KG1 (cell line): ENCODE measurements at regions not wholly inside any gene's neighbourhood (a gene's known extent, or its start where the extent isn't known, plus 50 kb on each side); places are given as distances from the start of the nearest gene placed in this dataset.

ENCODE experiments used
- DNase-seq: peaks from one replicate; lab custom pipeline; 2025; lab: John Stamatoyannopoulos, UW

DNA sequence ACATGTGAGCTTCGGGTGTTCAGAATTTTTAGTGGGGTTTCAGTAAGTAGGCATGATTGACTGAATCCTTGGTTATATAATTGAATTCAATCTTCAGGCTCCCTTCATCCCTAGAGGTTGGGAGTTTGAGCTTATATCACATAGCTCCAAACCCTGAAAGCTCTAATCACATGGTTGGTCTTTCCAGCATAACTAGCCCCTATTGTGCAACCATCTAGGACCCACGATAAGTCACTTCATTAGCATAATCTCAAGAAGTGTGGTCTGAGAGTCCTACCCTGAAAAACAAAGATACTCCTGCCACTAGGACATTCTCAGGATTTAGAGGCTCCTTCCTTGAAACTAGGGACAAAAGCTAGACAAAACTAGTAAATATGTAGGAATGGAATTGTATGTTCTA is 348.9 kb upstream of the CBLB start:
- no peak for DNase-seq

DNA sequence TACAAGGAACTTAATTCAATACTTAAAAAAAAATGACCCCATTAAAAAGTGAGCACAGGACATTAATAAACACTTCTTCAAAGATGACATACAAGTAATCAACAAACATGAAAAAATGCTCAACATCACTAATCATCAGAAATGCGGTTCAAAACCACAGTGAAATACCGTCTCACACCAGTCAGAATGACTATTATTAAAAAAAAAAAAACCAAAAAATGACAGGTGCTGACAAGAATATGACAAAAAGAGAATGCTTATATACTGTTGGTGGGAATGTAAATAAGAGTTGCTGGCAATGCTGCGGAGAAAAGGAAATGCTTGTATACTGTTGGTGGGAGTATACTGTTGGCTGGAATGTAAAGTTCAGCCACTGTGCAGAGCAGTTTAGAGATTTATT is 358.3 kb upstream of the CBLB start:
- no peak for DNase-seq

DNA sequence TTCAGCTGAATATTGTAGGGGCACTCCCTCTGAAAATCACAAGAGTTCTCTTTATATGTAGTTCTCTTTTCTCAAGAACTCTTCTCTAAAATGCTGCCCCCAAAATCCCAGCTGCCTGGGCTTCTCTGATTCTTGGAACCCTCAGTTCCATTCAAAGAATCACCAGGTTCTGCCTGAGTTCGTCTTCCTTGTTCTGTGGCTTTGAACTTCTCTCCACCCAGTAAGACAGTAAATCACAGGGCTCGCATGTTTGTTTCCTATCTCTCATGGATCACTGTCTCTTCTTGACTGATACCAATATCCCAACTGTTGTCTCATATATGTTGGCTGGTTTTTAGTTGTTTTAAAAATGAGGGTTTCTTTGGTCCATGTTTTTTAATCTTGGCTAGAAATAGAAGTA is 359.5 kb upstream of the CBLB start:
- DNase-seq = no peak

DNA sequence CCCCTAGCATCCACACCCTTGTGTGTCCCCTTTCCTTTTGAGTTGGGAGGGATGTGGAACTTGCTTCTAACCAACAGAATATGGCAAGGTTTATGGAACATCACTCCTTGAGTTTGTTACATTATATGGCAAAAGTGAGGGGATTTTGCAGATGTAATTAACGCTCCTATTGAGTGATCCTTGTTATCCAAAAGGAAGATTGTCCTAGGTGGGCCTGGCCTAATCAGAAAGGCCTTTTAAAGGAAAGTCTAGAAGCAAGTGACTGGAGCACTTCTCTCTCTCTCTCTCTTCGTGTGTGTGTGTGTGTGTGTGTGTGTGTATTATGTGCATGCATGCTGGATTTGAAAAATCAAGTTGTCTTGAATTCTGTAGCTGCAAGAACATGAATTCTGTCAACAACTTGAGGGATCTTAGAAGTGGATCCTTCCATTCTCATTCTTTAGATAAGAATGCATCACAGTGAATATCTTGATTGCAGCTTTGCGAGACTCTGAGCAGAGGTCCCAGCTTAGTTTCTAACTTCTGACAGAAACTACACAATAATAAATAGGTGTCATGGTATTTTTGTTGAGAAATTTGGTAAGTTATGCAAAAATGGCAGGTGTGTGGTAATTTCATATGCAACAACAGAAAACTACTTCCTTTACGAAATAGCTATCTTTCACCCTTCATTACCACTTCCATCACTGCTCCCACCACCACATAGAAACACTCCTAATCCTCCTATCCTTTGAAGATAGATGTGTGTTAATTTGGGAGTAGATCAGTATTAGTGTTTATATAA is 360.9 kb upstream of the CBLB start:
- DNase-seq = no peak

DNA sequence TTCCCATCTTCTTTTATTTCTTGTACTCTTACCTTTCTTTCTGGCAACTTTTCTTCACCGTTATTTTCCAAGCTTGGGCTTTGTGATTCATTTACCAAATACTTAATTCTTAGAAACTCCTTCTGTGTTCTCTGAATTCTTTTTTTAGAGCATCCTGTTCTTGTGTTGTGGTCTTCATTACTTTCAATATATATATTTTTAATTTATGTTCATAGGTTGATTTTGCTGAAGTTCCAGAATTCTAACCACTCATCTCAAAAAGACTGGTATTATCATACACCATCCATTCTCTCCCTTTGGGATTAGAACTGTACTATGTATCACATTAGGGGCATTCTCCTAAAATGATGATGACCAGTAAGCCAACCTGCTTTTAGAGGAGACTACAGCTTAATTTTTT is 362.3 kb upstream of the CBLB start:
- no peak for DNase-seq

DNA sequence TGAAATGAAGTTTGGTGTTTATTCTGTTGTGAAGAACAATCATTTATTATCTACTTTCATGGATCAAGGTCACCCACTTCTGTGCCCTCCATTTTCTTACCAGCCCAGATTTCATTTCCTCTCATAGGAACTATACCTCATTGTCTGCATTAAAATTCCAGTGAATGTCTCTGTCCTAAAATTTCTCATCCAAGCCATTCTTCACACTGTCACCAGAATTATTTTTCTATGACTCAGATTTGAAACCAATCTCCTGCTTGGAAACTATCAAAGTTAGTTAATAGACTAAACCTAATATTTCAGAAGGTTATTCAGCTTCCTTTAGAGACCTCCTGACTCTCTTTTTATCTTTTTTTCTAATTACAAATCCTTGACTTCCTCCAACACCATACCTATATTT is 364.1 kb upstream of the CBLB start:
- DNase-seq = no peak

DNA sequence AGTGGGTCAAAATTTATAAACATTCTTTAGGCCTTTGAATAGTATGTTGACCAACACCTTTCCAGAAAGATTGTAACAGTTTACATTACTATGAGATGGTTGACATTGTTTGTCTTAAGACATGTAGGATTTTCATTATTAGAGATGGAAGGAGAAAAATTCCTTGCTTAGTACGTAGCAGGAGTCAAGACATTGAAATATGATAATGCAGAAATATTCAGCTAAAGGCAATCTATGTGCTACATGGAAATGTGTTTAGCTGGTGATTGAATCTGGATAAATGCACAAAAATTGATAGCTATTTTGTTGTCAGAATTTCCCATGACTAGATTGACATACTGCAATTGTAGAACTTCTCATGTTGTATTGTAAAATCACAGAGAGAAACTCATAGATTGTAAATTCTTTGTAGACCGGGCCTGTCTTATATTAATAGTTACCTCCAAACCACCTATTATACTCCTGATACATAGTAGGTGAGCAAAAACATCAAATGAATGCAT is 370.4 kb upstream of the CBLB start:
- no peak for DNase-seq

DNA sequence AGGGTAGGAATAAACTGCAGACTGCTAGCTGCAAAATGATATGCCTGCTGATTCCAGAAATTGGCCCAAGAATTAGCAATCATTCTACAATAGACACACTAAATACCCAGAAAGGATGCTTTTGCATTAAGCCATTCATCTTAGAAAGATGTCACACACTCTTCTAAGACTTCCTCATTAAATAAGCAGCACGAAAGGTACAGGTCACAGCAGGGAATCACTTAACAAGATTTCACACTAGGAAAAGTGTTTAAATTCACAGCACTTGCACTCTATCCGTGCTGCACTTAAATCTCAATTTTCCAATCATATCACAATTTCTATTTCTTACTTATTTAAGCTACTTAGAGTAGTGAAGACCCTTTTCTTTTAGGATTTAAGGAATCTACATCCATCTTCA is 372.8 kb upstream of the CBLB start:
- no peak for DNase-seq

DNA sequence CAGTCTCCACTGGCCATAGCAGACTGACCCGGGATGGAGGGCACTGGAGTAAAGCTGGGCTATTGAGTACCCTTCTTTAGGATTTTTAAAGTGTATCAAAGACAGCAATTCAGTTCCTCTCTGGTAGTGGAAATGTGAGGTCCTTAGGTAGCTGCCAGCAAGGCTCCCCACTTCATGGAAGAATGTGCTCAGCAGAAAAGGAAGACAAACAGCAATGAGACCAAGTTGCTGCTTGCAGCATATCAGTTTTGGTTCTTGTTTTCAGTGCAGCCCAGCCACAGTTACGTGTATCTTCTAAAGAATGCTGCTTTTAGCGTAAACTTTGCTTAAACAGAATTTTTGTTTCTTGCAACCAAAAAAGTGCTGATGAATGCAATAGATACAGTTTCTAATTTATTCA is 374.0 kb upstream of the CBLB start:
- no peak for DNase-seq

DNA sequence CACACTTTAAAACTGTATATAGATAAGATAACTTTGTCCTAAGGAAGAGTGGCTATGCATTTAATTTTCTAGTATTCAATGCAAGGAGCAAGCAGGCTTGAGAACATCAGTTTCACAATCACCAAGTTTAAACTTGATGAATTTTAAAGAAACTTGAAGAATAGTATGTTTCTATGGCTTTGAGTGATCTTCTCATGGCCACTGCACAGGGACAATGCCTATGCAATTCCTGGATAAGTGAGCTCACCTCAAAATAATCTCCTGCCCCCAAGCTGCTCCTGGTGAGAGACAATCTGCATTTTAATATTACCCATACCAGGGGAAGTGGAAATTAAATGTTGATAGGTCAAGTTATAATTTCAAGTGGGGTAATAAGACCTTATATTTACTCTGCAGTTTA is 376.6 kb upstream of the CBLB start:
- DNase-seq = no peak

DNA sequence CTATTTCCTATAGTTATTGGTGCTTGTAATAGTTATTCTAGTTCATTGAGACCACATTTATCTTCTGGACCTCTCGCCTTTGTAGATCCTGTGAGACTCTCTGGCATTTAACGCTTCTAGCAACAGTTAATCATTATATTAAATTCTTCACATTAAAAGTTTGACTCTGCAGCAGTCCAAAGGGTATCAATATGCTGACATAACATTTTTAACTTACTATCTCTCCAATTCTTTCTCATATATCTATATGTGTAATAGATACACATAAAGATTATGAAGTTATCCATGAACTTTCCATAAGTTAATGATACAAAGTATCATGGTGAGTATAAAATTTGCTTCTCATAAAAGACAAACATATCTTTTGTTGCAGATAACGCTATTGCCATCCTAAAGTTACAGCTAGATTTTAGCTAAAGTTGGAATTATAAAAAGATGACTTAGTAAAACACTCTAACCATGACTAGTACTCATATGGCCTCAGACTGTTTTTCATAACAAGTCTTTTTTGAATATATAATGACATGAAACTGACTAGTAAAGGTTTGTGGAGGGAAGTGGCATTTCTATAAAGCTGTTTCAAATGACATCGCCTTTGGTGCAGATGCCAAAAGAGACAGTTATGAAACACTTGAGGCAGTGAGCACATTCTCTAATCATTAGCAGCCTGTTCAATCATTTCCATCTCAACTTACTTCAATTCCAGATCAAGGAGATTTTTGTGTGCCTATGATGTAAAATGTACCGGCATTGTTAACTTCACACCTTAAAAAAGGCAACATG is 379.3 kb upstream of the CBLB start:
- DNase-seq = no peak

DNA sequence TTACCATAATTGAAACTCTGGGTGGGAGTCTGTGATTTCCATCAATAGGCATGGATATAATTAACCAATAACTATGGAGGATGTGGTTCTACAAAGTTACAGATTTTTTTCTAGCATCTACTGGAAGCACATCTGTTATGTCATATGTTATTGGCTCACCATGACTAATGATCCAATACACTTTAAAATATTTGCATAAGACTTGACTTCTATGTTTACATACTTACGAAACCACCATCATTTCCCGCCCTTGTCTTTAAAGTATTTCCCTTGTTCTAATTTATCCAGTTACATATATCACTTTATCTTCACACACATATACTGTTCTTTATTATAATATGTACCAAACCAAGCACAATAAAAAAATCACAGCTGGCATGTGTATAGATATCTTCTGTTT is 380.3 kb upstream of the CBLB start:
- no peak for DNase-seq

DNA sequence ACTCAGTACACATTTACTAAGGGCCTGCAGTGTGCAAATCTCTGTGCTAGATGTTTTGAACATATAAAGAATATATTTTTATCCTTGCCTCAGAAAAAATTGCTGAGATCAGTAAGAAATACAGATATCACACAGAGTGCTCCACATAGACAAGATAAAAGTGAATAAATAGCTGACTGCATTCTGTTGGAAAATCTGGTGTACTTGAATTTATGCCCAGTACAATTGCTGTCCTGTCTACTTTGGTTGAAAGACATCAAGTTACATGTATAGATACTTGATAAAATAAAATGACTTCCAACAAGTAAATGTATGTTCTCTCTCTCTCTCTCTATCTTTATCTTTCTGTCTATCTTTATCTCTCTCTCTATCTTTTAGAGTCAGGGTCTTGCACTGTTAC is 381.2 kb upstream of the CBLB start:
- no peak for DNase-seq

DNA sequence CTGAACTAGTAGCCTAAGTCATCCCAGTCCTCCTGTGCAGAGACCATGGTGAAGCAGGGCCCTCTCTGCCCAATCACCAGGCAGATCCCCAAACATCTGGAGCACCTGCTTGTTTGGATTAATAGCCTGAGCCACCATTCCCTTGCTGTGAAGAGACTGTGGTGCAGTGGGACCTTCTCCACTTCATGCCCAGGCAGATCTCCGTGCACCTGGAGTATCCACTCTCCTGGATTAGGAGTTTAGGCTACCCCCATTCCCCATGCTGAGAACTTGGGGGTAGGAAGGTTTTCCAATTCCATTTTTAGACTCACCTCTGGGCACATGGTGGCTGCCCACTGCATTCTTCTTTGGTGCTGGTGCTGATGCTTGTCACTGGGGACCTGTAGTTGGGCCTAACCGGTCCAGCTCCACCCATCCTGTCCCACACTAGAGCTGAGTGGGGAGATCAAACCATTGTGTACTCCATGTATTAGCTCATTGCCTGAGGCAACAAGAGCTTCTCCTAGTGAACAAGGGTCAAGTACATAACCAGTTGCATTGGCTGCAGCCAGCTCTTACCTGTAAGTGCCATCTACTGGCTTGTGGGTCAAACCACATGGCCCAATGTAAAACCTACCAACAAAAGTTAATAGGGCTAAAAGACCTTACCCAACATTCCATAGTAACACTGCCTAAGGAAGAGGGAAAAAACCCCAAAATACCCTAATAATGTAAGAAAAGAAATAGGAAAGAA is 382.5 kb upstream of the CBLB start:
- DNase-seq = no peak

DNA sequence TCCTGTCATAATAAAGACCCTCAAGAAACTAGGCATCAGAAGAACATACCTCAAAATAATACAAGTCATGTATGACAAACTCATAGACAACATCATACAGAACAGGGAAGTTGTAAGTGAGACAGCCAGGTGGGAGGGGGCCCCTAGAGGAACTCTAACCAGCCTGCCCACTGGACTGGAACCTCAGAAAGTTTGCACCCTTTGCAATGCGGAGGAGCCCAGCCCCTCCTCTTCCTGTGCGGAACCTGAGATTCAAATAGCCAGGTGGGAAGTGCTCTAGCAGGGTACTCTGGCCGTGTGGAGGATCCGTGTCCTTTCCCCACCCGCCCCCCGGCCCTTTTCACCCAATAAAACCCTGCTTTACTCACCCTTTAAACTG is 387.0 kb upstream of the CBLB start:
- DNase-seq = no peak

DNA sequence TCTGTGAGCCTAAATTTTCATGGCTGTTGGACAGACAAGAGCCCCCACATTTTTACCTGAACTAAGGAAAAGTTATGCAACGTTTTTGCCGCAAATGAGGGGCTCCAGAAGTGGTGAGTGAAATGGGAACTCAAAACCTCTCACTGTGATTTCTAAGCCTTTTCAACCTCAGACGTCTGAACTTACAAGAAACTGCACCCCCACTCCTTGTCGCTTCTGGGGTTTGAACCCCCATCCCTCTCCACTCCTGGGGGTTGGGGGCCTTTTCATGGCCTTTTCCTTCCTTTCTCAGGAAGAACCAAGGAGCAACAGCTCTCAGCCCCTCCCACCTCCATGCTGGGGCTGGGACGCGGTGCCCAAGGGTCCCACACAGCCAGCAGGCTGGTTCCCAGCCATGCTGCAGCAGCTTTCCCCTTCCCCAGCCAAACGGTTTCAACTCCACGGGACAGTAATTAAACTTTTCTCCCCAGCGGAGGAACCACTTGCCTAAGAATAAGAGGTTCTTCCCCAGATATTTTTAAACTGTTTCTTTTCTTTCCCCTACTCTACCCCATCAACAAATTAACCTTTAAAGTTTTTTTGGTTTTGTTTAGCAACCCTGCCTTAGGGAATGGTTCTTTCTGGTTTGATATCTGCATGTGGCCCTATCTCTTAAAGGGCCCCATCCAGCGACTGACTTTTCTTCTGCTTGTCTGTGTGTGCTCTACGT is 387.6 kb upstream of the CBLB start:
- DNase-seq = no peak

DNA sequence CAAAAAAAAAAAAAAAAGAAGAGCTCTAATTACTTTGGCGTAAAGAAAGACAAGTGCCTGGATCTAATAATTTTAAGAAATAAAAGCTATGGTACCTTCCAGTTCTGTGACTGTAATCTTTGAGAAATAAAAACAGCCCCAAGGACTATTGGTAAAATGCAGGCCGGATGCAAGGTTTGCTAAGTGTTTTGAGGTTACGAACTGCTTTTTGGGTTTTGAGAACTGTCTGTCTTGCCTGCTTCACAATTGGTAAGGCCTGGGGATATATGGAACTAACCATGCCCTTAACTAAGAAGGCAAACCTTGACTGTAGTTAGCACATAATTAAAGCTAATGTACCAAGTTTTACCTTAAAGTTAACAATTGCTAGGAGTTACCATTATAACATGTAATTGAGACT is 388.4 kb upstream of the CBLB start:
- DNase-seq = no peak

DNA sequence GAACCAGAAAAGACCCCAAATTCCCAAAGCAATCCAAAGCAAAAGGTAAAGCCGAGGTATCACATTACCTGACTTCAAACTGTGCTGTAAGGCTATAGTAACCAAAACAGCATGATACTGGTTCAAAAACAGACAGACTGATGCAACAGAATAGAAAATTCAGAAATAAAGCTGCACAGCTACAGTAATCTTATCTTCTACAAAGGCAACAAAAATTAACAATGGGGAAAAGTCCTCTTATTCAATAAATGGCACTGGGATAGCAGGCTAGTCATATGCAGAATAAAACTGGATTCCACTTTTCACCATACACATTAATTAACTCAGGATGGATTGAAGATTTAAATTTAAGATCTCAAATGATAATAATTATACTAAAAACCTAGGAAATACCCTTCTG is 392.6 kb upstream of the CBLB start:
- DNase-seq = no peak

DNA sequence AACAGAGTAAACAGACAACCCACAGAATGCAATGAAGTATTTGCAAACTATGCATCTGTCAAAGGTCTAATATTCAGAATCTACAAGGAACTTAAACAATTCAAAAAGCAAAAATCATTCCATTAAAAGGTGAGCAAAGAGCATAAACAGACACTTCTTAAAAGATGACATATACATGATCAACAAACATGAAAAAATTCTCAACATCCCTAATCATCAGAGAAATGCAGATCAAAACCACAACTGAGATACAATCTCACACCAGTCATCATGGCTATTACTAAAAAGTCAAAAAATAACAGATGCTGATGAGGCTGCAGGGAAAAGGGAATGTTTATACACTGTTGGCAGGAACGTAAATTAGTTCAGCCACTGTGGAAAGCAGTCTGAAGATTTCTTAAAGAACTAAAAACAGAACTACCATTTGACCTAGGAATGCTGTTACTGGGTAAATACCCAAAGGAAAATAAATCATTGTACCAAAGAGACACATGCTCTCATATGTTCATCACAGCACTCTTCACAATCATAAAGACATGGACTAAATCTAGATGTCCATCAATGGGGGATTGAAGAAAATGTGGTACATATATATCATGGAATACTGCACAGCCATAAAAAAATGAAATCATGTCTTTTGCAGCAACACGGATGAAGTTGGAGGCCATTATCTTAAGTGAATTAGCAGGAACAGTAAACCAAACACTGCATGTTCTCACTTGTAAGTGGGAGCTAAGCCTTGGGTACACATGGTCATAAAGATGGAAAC is 393.3 kb upstream of the CBLB start:
- DNase-seq = no peak

DNA sequence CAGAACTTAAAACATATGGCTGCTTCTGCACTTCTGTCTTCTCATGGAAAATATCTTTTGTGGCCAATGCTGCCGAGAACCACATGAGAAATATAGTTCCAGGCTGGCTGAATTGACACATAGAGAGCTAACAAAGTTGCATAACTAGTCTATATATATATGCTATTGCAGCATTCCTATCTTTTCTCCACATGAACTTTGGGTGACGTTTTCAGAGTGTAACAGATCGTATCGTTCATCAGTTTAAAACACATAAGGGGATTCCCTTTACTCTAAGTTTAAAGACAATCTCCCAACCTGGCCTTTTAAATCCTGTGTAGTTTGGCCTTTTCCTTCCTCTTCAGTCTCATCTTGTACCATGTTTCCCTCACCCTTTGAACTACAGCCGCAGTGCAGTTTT is 394.2 kb upstream of the CBLB start:
- no peak for DNase-seq

DNA sequence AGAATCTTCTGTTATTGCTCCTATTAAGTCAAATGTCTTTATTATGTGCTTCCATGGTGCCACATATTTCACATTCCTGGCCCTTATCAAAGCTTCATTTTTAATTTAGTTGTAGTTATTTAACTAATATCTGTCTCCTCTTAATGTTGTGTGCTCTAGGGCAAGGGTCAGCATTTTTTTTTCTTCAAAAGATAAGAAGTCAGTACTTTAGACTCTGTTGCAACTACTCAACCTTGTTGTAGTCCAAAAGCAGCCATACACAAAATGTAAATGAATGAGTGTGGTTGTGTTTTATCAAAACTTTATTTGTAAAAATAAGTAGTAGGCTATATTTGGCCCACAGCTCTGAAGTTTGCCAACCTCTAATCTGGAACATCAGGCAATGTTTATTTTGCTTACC is 394.7 kb upstream of the CBLB start:
- no peak for DNase-seq

DNA sequence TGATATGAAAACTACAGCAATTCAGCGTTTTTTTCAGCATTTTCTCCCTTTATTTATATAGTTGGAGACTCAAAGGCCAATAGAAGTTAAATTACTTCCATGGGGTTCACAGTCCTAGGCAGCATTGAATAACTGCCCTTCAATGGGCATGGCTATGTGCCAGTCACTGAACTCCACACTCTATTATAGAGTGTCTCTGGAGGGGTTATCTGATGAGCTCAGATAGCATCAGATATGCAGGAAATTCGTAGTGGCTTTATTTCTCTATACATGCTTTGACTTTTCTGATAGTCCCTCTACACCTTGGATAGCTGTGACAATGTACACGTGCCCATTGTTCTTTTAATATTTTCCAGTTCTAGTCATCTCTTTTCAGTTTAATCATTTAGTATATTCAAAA is 396.9 kb upstream of the CBLB start:
- DNase-seq = no peak
